DMS 273 (cell line): ENCODE measurements at regions not wholly inside any gene's neighbourhood (a gene's known extent, or its start where the extent isn't known, plus 50 kb on each side); places are given as distances from the start of the nearest gene placed in this dataset.

ENCODE experiments used
- DNase-seq: peaks from one replicate; lab custom pipeline; 2025; ENCODE audit not compliant: unreplicated experiment; lab: John Stamatoyannopoulos, UW

DNA sequence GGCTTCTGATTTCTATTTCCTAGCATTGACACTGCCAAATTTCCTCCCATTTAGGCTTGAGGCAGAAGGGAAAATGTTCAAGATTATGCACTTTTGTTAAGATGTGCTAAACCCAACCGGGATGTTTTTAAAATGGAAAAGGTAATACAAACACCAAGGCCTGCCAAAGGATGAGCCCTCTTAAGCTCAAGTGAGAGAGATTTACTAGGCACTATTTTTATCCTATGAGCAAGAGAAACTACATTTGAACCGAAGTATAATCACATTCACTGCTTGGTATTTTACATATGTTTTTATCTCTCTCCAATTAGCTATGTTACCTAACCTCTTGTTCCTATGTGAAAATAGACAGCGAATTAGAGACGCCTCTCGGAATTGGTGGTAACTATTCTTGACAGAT, 295.8 kb downstream of the GABRB3 start:
- DNase-seq: peak; percentile 2

DNA sequence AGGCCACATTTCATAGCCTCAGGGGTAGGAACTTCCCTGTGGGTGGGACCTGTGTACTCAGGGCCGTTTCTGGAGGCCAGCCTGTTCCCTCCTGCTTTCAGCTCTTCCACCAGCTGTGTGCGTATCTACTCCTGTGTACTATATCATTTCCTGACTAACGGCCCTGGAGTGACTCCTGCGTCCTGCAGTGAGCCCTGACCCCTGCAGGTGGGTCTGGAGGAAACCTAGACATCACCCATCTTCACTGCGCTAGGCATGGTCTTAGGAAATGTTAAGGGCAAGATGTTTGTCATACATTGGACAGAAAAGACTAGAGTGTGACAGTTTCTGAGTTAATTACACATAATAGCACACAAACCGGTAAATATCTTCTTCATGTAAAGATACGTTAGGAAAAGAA, 297.3 kb downstream of the GABRB3 start:
- no peak for DNase-seq

DNA sequence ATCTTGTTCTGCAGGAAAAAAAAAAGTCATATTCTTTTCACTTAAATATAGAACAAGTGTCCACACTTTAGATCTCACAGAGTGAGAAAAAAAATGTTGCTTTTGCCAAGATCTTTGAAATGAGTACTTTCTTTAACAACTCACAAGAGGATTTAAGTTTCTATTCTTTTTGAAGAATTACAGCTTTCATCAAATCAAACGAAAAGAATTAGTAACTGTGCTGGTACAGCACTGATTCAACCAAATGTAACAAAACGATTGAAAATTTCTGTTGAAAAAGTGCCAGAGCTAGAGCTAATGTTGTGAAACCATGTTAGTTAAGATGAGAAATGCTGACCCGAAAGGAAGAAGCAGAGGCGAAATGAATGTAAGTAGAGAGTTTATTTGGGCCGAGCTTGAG, 300.2 kb downstream of the GABRB3 start:
- DNase-seq: no peak

- DNase-seq: no peak
Measured at GRCh38 chr15:26461847-26462608, 310.8 kb downstream of the GABRB3 start.

- DNase-seq: no peak
Measured at GRCh38 chr15:26460165-26460564, 312.7 kb downstream of the GABRB3 start.

DNA sequence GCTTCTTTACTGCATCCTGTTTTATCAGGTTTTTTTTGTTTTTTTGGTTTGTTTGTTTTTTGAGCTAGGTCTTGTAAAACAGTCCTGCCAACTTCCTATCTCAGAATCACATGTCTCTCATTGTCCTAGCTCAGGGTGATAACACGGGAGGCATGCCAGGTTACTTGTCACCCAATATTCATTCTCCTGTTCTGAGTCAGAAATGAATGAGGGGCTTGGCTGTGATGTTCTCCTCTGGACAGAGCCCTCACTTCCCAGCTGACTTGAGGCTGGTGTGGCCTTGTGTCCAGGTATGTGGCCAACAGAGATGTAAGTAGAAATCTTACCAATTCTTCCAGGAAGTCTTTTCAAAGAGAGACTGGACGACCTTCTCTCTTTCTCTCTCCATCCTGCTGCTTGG, 317.0 kb downstream of the GABRB3 start:
- DNase-seq: no peak

- no peak for DNase-seq
Measured at GRCh38 chr15:26453914-26454313, 319.0 kb downstream of the GABRB3 start.

DNA sequence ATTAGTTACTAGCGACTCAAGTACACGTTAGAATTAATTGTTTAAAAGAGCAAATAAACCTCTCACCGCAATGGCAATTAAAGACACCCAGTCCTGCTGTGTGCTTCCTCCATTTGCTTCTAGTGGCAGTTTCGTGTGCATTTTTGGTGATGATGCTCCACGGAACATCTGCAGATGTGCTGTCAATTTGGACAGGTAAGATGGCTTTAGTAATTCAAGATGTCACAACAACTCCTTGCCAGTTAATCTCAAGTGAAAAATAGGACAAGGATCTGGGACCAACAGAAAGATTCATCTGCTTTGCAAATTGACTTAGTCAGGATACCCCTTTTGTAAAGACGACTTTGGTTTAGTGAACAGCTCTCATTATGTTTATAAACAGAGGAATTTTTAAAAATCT, 320.9 kb downstream of the GABRB3 start:
- DNase-seq: no peak

DNA sequence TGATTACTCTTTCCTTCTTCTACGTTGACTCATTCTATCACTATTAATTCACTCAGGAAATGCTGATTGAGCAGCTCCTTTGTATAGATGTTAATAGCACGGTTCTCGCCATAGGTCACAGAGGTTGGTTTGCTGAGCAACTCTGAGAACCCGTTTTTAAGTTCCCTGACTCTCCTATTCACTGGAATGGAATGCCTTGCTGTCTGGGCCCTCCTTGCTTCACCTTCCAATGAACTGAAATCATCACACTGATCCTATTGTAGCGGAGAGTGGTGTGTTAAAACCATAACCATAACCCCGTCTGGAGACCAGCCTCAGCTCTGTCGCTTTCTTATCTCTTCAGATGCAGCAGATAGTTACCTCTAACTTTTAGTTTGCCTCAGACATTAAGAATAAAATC, 323.6 kb downstream of the GABRB3 start:
- no peak for DNase-seq

DNA sequence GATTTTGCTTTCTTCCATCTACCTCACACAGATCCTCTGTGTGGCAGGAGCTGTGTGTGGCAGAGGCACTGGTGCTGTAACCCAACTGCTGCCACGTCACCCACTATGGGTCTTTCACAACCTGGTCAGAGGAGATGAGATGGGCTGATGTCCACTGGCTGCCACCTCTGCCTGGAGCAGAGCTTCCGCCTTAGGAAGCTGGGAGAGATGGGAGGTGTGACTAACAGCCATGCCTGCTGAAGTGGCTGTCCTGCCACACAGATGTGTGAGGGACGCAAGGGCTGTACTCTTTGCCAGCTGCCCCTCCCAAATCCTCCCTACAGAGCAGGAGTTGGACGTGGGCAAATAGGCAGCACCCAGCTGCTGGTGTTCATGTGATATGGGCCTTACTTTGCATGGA, 329.5 kb downstream of the GABRB3 start:
- DNase-seq: no peak

DNA sequence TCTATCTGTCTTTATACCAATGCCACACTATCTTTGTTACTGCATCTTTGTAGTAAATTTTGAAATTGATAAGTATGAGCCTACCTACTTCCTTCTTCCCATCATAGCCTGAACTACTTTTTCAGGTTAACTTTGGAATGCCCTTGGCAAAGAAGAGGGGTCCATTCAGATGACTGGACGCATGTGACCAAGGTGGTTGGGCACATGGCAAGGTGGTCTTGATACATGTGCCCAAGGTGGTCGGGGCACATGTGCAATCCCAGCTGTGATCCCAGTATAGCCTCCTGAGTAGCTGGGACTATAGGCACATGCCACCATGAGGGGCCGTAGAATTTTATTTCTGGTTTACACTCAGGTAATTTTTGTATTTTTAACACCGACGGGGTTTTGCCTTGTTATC, 330.2 kb downstream of the GABRB3 start:
- DNase-seq: no peak

DNA sequence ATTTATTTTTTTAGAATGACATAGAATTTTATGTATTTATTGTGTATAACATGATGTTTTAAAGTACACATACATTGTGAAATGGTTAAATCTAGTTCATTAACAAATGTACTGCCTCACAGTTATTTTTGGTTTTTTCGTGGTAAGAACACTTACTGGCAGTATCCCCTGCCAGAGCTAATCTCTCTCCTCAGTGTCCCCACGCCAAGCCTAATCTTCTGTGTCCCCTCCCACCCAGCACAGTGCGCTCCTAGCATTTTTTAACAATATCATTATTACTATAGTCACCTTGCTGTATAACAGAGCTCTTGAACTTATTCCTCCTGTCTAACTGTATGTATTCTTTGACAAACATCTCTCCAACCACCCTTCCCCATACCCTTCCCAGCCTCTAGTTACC, 333.2 kb downstream of the GABRB3 start:
- no peak for DNase-seq

DNA sequence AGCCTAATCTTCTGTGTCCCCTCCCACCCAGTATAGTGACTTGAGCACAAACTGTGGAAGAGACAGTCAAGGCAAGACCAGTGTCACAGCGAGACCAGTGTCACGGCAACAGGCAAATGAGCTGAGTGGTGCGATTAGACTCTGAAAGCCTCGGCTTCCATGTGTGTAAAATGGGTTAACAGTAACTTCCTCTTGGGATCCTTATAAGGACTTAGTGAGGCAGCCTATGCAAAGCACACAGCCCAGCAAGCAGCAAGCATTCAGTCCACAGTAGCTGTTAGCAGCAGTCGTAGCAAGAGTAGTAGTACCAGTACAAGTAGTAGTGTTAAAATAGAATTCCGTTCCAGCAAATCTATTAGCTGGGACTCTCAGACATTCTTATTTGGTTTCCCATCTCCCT, 334.1 kb downstream of the GABRB3 start:
- DNase-seq: no peak

DNA sequence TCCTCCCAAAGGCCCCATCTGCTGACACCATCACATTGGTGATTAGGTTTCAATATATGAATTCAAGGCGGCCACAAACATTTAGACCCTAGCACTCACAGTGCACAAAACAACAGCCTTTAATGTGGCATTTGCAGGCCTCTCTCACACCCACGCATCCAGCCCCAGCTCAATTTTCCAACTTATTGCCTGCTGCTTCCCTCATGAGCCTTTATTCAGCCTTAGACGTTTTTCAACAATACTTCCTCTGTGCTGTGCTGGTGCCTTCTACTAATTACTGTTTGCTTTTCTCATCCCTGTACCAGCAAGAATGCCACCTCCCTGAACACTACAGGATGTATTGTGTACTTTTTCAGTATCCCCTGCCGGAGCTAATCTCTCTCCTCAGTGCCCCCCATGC, 334.6 kb downstream of the GABRB3 start:
- peak; percentile 14 for DNase-seq

- peak; percentile 60 for DNase-seq
Measured at GRCh38 chr15:26433818-26434217, 339.0 kb downstream of the GABRB3 start.

DNA sequence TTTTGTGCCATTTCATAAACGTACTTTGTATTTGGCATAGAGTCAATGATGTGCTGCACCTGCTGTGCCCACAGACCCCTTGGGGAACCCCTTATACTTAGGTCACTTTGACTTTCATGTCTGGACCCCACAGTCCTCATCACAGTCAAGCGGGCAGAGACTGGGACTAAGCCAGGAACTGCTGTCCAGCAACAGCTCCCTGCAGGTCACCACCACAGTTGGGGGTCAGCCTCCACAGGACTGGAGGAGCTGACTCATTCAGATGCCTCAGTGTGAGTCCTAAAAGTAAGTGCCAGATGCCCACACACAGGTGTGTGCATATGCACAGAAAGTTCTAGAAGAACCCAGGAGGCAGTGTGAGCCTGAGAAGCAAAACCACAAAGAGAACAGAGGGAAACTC, 339.8 kb downstream of the GABRB3 start:
- DNase-seq: no peak

- peak; percentile 78 for DNase-seq
Measured at GRCh38 chr15:26421065-26421464, 351.8 kb downstream of the GABRB3 start.

DNA sequence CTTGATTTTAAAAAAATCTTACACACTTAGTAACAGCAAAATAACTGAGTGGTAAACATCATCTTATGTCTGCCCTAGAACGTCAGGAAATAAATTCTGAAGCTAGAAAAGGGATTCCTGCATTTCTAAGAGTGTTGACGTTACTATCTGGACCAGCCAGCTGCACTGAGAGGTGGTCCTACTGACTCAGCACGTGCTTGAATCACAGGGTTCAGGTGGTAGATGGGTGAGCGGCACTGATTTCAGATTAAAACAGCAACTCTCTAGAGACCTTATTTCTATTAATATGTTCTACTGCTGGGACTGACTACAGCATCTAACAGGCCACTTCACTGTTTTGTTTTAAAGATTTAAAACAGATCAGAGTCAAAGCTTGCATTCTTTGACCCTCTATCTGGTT, 377.2 kb downstream of the GABRB3 start:
- no peak for DNase-seq

DNA sequence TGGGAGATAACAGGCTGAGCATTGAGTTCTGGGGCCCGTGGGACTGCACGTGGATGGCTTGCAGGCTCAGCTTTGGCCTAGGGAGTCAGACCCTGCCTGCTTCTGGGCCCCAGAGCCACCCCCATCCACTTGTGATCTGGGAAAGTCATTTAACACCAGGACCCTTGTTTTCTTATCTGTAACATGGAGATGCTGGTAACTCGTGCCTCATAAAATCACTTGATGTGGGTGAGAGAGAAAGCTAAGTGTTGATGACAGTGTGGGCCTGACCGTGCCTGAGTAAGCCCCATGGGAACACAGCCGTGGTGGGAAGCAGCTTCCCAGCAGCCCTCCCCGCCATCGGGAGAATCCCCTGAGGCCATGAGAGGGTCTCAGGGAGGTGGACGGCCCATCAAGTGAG, 378.1 kb downstream of the GABRB3 start:
- peak; percentile 45 for DNase-seq

DNA sequence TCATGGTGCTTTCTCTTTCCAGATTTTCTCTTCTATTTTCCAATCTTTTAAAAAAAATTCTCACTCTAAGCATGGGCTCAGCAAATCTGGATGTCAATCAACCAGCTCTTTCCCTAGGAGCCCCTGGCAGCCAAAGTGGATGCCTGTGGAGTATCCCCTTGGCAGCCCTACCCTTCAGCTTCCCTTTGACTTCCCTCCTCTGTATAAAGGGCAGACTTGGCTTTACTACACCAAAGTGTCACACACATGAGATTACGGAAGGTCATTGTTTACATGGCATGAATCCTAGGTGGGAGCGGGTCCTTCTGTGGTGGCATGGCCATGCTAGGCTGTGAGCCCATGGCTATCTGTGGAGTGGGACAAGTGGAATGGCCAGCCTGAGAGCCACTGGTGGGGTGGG, 379.9 kb downstream of the GABRB3 start:
- no peak for DNase-seq

DNA sequence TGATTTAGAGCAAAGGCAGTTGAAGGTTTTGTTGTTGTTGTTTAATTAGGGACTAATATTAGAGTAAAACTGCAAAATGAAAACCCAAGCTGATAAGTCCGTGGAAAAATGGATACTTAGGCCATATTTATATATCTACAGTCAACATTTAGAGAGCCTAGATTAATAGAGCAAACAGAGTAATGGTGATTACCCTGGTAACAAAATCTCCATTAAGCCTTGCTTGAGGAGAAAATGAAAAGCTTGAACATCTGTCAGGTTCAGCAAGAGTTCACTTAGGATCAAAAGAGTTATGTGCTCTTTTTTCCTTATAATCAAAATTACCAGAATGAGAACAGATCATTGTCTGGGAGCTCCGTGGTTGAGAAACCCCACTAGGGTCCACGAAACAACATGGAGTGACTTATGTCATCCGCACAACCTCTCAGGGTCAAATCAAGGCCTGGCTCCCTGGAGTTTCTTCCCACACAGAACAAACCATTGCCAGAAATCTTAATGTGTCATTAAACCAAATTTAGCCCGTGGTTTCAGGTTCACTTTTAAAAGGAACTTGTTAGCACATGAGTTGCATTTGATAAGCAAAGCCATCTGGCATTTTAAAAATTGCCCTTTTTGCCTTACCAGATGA, 381.2 kb downstream of the GABRB3 start:
- DNase-seq: peak; percentile 93

DNA sequence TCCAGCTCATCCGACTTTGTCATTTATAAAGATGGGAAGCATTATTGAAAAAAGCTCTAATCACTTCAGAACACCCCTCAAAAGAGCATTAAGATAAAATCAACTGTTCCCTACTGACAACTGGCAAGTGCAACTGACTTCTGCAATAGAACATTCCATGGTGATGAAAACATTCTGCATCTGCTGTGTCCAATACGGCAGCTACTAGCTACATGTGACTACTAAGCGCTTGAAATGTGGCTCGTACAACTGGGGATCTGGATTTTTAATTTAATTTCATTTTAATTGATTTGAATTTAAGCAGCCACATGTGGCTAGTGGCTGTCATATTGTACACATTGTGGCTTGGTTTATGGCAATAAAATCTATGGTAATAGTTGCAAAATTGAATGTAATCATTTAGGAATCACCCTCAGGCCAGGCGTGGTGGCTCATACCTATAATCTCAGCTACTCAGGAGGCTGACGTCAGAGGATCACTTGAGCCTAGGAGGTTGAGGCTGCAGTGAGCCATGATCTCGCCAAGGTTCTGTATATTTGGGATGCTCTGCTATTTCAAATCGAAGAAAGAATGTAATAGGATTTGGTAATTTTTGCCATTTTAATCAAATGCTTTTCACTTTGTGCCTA, 390.3 kb downstream of the GABRB3 start:
- DNase-seq: peak; percentile 36
